ENCODE measurements at regions not wholly inside any gene's neighbourhood (a gene's known extent, or its start where the extent isn't known, plus 50 kb on each side); places are given as distances from the start of the nearest gene placed in this dataset.
A peak's percentile ranks its signal among the peaks of the same experiment; 100 is the strongest.

GRCh38 chr2:144082327-144082726, 437.6 kb downstream of the ZEB2 start:
- Histone ChIP-seq H3K27ac (no peak overlapping the region), H3K36me3 (replicated peaks in 1 of 2; ENCODE audit: insufficient read depth in 1 of 2, low read depth in 2 of 2) (no peaks in the 10 kb centered on the region), H3K27me3 (no peaks in the 10 kb centered on the region), H3K4me1 (no peaks in the 10 kb centered on the region), H3K4me3 (no peak overlapping the region), H3K9me3 (no peaks in the 10 kb centered on the region)
- DNase-seq = no peak
- TF ChIP-seq CTCF (IDR thresholded peaks at IDR 0.05) (no peak), POLR2A (IDR thresholded peaks at IDR 0.05) (no peak)
- ATAC-seq = no peak
- intact Hi-C loops (cut with DNase I) = no loop called here

- intact Hi-C loops (cut with DNase I) = no loop called here
- Histone ChIP-seq H3K27ac (no peak overlapping the region), H3K4me3 (no peak overlapping the region), H3K27me3 (no peaks in the 10 kb centered on the region), H3K36me3 (replicated peaks in 1 of 2; ENCODE audit: insufficient read depth in 1 of 2, low read depth in 2 of 2) (no peaks in the 10 kb centered on the region), H3K9me3 (no peaks in the 10 kb centered on the region), H3K4me1 (no peaks in the 10 kb centered on the region)
- no peak for TF ChIP-seq POLR2A (IDR thresholded peaks at IDR 0.05)
- WGBS, 2 donors = 71 to 80% methylated on average over 2 of the region's 2 CpGs
- DNase-seq = no peak
- ATAC-seq = no peak
Measured at GRCh38 chr2:144081272-144081671, 438.6 kb downstream of the ZEB2 start.

- Histone ChIP-seq H3K36me3 (replicated peaks in 1 of 2; ENCODE audit: insufficient read depth in 1 of 2, low read depth in 2 of 2) (no peaks in the 10 kb centered on the region), H3K4me3 (no peak overlapping the region), H3K27me3 (no peaks in the 10 kb centered on the region), H3K4me1 (no peaks in the 10 kb centered on the region), H3K9me3 (no peaks in the 10 kb centered on the region), H3K27ac (no peak overlapping the region)
- TF ChIP-seq CTCF (IDR thresholded peaks at IDR 0.05) (no peak), POLR2A (IDR thresholded peaks at IDR 0.05) (no peak)
- ATAC-seq = no peak
- no peak for DNase-seq
- intact Hi-C loops (cut with DNase I) = no loop called here
Measured at GRCh38 chr2:144079803-144080202, 440.1 kb downstream of the ZEB2 start.

- intact Hi-C loops (cut with DNase I) = no loop called here
- Histone ChIP-seq H3K27ac (no peak overlapping the region), H3K36me3 (replicated peaks in 1 of 2; ENCODE audit: insufficient read depth in 1 of 2, low read depth in 2 of 2) (no peaks in the 10 kb centered on the region), H3K27me3 (no peaks in the 10 kb centered on the region), H3K9me3 (no peaks in the 10 kb centered on the region), H3K4me1 (no peaks in the 10 kb centered on the region), H3K4me3 (no peak overlapping the region)
- WGBS, 2 donors = 76 to 81% methylated on average over 3 of the region's 3 CpGs
- no peak for TF ChIP-seq POLR2A (IDR thresholded peaks at IDR 0.05)
- no peak for TF ChIP-seq CTCF (IDR thresholded peaks at IDR 0.05)
- no peak for DNase-seq
- ATAC-seq = no peak
Measured at GRCh38 chr2:144078802-144079724, 440.9 kb downstream of the ZEB2 start.

- TF ChIP-seq CTCF (IDR thresholded peaks at IDR 0.05) (no peak), POLR2A (IDR thresholded peaks at IDR 0.05) (no peak)
- DNase-seq (peak in 1 of 4 donors; percentile 3), ATAC-seq (no peak)
- Histone ChIP-seq H3K36me3 (replicated peaks in 1 of 2; ENCODE audit: insufficient read depth in 1 of 2, low read depth in 2 of 2) (no peaks in the 10 kb centered on the region), H3K27ac (no peak overlapping the region), H3K9me3 (no peaks in the 10 kb centered on the region), H3K27me3 (no peaks in the 10 kb centered on the region), H3K4me3 (no peak overlapping the region), H3K4me1 (no peaks in the 10 kb centered on the region)
- intact Hi-C loops (cut with DNase I) = no loop called here
Measured at GRCh38 chr2:144078106-144078505, 441.8 kb downstream of the ZEB2 start.
